ENCODE measurements at regions not wholly inside any gene's neighbourhood (a gene's known extent, or its start where the extent isn't known, plus 50 kb on each side); places are given as distances from the start of the nearest gene placed in this dataset.

- intact Hi-C loops (cut with micrococcal nuclease), result no loop called here
- CTCF ChIA-PET (ENCODE audit: partially characterized antibody), result no interaction called here
- H3K27ac ChIP-seq (ENCODE audit: low read depth, low read length), result no peak overlapping the region
- POLR2A ChIA-PET (ENCODE audit: partially characterized antibody), result no interaction called here
- H3K4me3 ChIP-seq (ENCODE audit: low read length in 2 of 2), result no peak overlapping the region
- H3K4me1 Mint-ChIP-seq, result no peaks in the 10 kb centered on the region
- H3K36me3 ChIP-seq (ENCODE audit: insufficient read depth, low read length), result no peaks in the 10 kb centered on the region
- H3K4me3 Mint-ChIP-seq, result no peak overlapping the region
- DNase-seq, result no peak
- H3K27me3 Mint-ChIP-seq, result peaks cover 11 to 27% of the 10 kb centered on the region in 2 donors
- no peaks in the 10 kb centered on the region for H3K27me3 ChIP-seq (ENCODE audit: insufficient read depth, low read length)
- H3K9me3 ChIP-seq (ENCODE audit: control insufficient read depth in 1 of 2, low read length in 2 of 2), result no peaks in the 10 kb centered on the region
- no peaks in the 10 kb centered on the region for H3K4me1 ChIP-seq (ENCODE audit: insufficient read depth, low read length)
- peaks cover 0 to 4% (median 0%) of the 10 kb centered on the region in 8 donors for H3K9me3 Mint-ChIP-seq
- H3K27ac Mint-ChIP-seq, result peak overlapping the region in 1 of 7 donors; percentile 5
- no peaks in the 10 kb centered on the region for H3K36me3 Mint-ChIP-seq
Measured at GRCh38 chr20:48164034-48164433, 378.8 kb upstream of the SULF2 start.

- ChIA-PET POLR2A (ENCODE audit: partially characterized antibody) (no interaction called here), CTCF (ENCODE audit: partially characterized antibody) (no interaction called here)
- no peak for DNase-seq
- H3K9me3 ChIP-seq (ENCODE audit: control insufficient read depth in 1 of 2, low read length in 2 of 2), result no peaks in the 10 kb centered on the region
- Mint-ChIP-seq H3K9me3 (peaks cover 0 to 4% (median 0%) of the 10 kb centered on the region in 8 donors), H3K27ac (no peak overlapping the region), H3K27me3 (peaks cover 11 to 27% of the 10 kb centered on the region in 2 donors), H3K4me1 (no peaks in the 10 kb centered on the region), H3K36me3 (no peaks in the 10 kb centered on the region), H3K4me3 (no peak overlapping the region)
- no peaks in the 10 kb centered on the region for H3K27me3 ChIP-seq (ENCODE audit: insufficient read depth, low read length)
- H3K27ac ChIP-seq (ENCODE audit: low read depth, low read length), result no peak overlapping the region
- no peaks in the 10 kb centered on the region for H3K4me1 ChIP-seq (ENCODE audit: insufficient read depth, low read length)
- no peaks in the 10 kb centered on the region for H3K36me3 ChIP-seq (ENCODE audit: insufficient read depth, low read length)
- intact Hi-C loops (cut with micrococcal nuclease), result no loop called here
- H3K4me3 ChIP-seq (ENCODE audit: low read length in 2 of 2), result no peak overlapping the region
Measured at GRCh38 chr20:48163505-48163904, 378.2 kb upstream of the SULF2 start.

GRCh38 chr20:48162621-48163020 is 377.3 kb upstream of the SULF2 start:
- intact Hi-C loops (cut with micrococcal nuclease), result no loop called here
- Mint-ChIP-seq H3K27ac (no peak overlapping the region), H3K4me1 (no peaks in the 10 kb centered on the region), H3K9me3 (peaks cover 0 to 4% (median 0%) of the 10 kb centered on the region in 8 donors), H3K27me3 (peaks cover 11 to 28% of the 10 kb centered on the region in 2 donors), H3K36me3 (no peaks in the 10 kb centered on the region), H3K4me3 (no peak overlapping the region)
- no peaks in the 10 kb centered on the region for H3K4me1 ChIP-seq (ENCODE audit: insufficient read depth, low read length)
- no peak for DNase-seq
- H3K9me3 ChIP-seq (ENCODE audit: control insufficient read depth in 1 of 2, low read length in 2 of 2), result no peaks in the 10 kb centered on the region
- H3K27ac ChIP-seq (ENCODE audit: low read depth, low read length), result no peak overlapping the region
- no peak overlapping the region for H3K4me3 ChIP-seq (ENCODE audit: low read length in 2 of 2)
- no peaks in the 10 kb centered on the region for H3K27me3 ChIP-seq (ENCODE audit: insufficient read depth, low read length)
- ChIA-PET CTCF (ENCODE audit: partially characterized antibody) (no interaction called here), POLR2A (ENCODE audit: partially characterized antibody) (no interaction called here)
- no peaks in the 10 kb centered on the region for H3K36me3 ChIP-seq (ENCODE audit: insufficient read depth, low read length)

- no peaks in the 10 kb centered on the region for H3K27me3 ChIP-seq (ENCODE audit: insufficient read depth, low read length)
- Mint-ChIP-seq H3K4me1 (no peaks in the 10 kb centered on the region), H3K27ac (no peak overlapping the region), H3K27me3 (peaks cover 11 to 28% of the 10 kb centered on the region in 2 donors), H3K36me3 (no peaks in the 10 kb centered on the region), H3K9me3 (peaks cover 2 to 20% (median 9%) of the 10 kb centered on the region in 8 donors), H3K4me3 (no peak overlapping the region)
- ChIA-PET CTCF (ENCODE audit: partially characterized antibody) (no interaction called here), POLR2A (ENCODE audit: partially characterized antibody) (no interaction called here)
- no peaks in the 10 kb centered on the region for H3K36me3 ChIP-seq (ENCODE audit: insufficient read depth, low read length)
- no peak for DNase-seq
- H3K4me3 ChIP-seq (ENCODE audit: low read length in 2 of 2), result no peak overlapping the region
- H3K27ac ChIP-seq (ENCODE audit: low read depth, low read length), result no peak overlapping the region
- intact Hi-C loops (cut with micrococcal nuclease), result no loop called here
- H3K4me1 ChIP-seq (ENCODE audit: insufficient read depth, low read length), result no peaks in the 10 kb centered on the region
- no peaks in the 10 kb centered on the region for H3K9me3 ChIP-seq (ENCODE audit: control insufficient read depth in 1 of 2, low read length in 2 of 2)
Measured at GRCh38 chr20:48159145-48160008, 374.1 kb upstream of the SULF2 start.

- no peaks in the 10 kb centered on the region for H3K36me3 ChIP-seq (ENCODE audit: insufficient read depth, low read length)
- no peak overlapping the region for H3K4me3 ChIP-seq (ENCODE audit: low read length in 2 of 2)
- intact Hi-C loops (cut with micrococcal nuclease), result no loop called here
- no peaks in the 10 kb centered on the region for H3K36me3 Mint-ChIP-seq
- H3K27me3 Mint-ChIP-seq, result peaks cover 8 to 23% of the 10 kb centered on the region in 2 donors
- peaks cover 2 to 20% (median 9%) of the 10 kb centered on the region in 8 donors for H3K9me3 Mint-ChIP-seq
- no peak overlapping the region for H3K27ac Mint-ChIP-seq
- H3K27ac ChIP-seq (ENCODE audit: low read depth, low read length), result no peak overlapping the region
- POLR2A ChIA-PET (ENCODE audit: partially characterized antibody), result no interaction called here
- no peaks in the 10 kb centered on the region for H3K9me3 ChIP-seq (ENCODE audit: control insufficient read depth in 1 of 2, low read length in 2 of 2)
- H3K4me1 ChIP-seq (ENCODE audit: insufficient read depth, low read length), result no peaks in the 10 kb centered on the region
- no peaks in the 10 kb centered on the region for H3K27me3 ChIP-seq (ENCODE audit: insufficient read depth, low read length)
- no peak for DNase-seq
- no peaks in the 10 kb centered on the region for H3K4me1 Mint-ChIP-seq
- H3K4me3 Mint-ChIP-seq, result no peak overlapping the region
- CTCF ChIA-PET (ENCODE audit: partially characterized antibody), result no interaction called here
Measured at GRCh38 chr20:48158014-48158413, 372.7 kb upstream of the SULF2 start.

- ChIA-PET POLR2A (ENCODE audit: partially characterized antibody) (no interaction called here), CTCF (ENCODE audit: partially characterized antibody) (no interaction called here)
- Histone ChIP-seq H3K4me3 (ENCODE audit: low read length in 2 of 2) (no peak overlapping the region), H3K4me1 (ENCODE audit: insufficient read depth, low read length) (no peaks in the 10 kb centered on the region), H3K36me3 (ENCODE audit: insufficient read depth, low read length) (no peaks in the 10 kb centered on the region), H3K27me3 (ENCODE audit: insufficient read depth, low read length) (no peaks in the 10 kb centered on the region), H3K27ac (ENCODE audit: low read depth, low read length) (no peak overlapping the region), H3K9me3 (ENCODE audit: control insufficient read depth in 1 of 2, low read length in 2 of 2) (no peaks in the 10 kb centered on the region)
- H3K27me3 Mint-ChIP-seq, result peaks cover 10 to 23% of the 10 kb centered on the region in 2 donors
- no peaks in the 10 kb centered on the region for H3K4me1 Mint-ChIP-seq
- H3K9me3 Mint-ChIP-seq, result peaks cover 2 to 20% (median 9%) of the 10 kb centered on the region in 8 donors
- intact Hi-C loops (cut with micrococcal nuclease), result no loop called here
- no peak overlapping the region for H3K4me3 Mint-ChIP-seq
- DNase-seq, result no peak
- no peak overlapping the region for H3K27ac Mint-ChIP-seq
- H3K36me3 Mint-ChIP-seq, result no peaks in the 10 kb centered on the region
Measured at GRCh38 chr20:48156951-48157700, 371.8 kb upstream of the SULF2 start.

GRCh38 chr20:48156521-48156920 is 371.2 kb upstream of the SULF2 start:
- POLR2A ChIA-PET (ENCODE audit: partially characterized antibody), result no interaction called here
- CTCF ChIA-PET (ENCODE audit: partially characterized antibody), result no interaction called here
- intact Hi-C loops (cut with micrococcal nuclease), result no loop called here

More at GRCh38 chr20:48156521-48156920, 371.2 kb upstream of the SULF2 start:
- H3K27me3 ChIP-seq (ENCODE audit: insufficient read depth, low read length), result no peaks in the 10 kb centered on the region
- Mint-ChIP-seq H3K4me3 (no peak overlapping the region), H3K9me3 (peaks cover 2 to 20% (median 9%) of the 10 kb centered on the region in 8 donors), H3K36me3 (no peaks in the 10 kb centered on the region), H3K27me3 (peaks cover 10 to 23% of the 10 kb centered on the region in 2 donors), H3K27ac (no peak overlapping the region), H3K4me1 (no peaks in the 10 kb centered on the region)
- H3K9me3 ChIP-seq (ENCODE audit: control insufficient read depth in 1 of 2, low read length in 2 of 2), result no peaks in the 10 kb centered on the region
- no peak overlapping the region for H3K4me3 ChIP-seq (ENCODE audit: low read length in 2 of 2)
- H3K27ac ChIP-seq (ENCODE audit: low read depth, low read length), result no peak overlapping the region
- no peaks in the 10 kb centered on the region for H3K36me3 ChIP-seq (ENCODE audit: insufficient read depth, low read length)
- DNase-seq, result no peak
- H3K4me1 ChIP-seq (ENCODE audit: insufficient read depth, low read length), result no peaks in the 10 kb centered on the region
